ENCODE measurements at regions not wholly inside any gene's neighbourhood (a gene's known extent, or its start where the extent isn't known, plus 50 kb on each side); places are given as distances from the start of the nearest gene placed in this dataset.

DNA sequence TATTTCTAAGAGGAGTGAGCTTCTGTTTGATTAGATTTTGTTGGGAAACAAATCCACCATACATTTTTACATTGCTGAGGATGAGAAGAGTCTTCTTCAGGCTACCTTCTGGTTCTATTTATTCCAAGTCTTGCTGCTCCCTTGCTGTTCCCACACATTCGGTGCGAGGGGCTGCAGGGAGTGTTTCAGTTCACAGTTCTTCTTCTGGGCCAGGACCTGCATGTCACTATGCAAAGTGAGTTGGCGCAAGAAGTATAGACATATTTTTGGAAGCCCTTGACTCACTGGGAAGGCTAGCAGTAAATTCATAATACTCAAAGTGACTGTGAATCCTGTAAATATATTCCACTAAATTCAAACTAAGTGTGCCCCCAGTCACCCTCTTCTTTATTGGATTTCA lies 657.9 kb downstream of the TAF11L14 start:
- Histone ChIP-seq H2BK120ac (replicated peaks; ENCODE audit: low read depth, low read length) (no peak overlapping the region), H4K91ac (replicated peaks; ENCODE audit: insufficient read length, low read length) (no peak overlapping the region), H3K4me3 (ENCODE audit: extremely low read depth in 1 of 4, insufficient read depth in 2 of 4, low read depth in 3 of 4, low read length in 4 of 4) (no peak overlapping the region), H3K27ac (ENCODE audit: low read depth, low read length) (no peak overlapping the region), H3K18ac (ENCODE audit: extremely low read depth, low read length) (no peak overlapping the region), H3K79me1 (ENCODE audit: low read depth, low read length) (no peaks in the 10 kb centered on the region), H3K9me3 (ENCODE audit: insufficient read depth in 2 of 2, low read depth in 1 of 2, low read length in 1 of 2) (no peaks in the 10 kb centered on the region), H4K5ac (ENCODE audit: insufficient read length, low read depth, low read length) (no peak overlapping the region), H2BK12ac (ENCODE audit: low read depth, low read length) (no peak overlapping the region), H3K23ac (ENCODE audit: insufficient read length) (no peak overlapping the region), H3K4ac (replicated peaks; ENCODE audit: insufficient read length, low read depth, low read length) (no peak overlapping the region), H2AK5ac (ENCODE audit: low read depth, low read length) (no peak overlapping the region), H2BK5ac (ENCODE audit: low read depth, low read length) (no peak overlapping the region), H3K36me3 (ENCODE audit: control insufficient read depth in 2 of 4, insufficient read depth in 4 of 4, low read length in 3 of 4) (no peaks in the 10 kb centered on the region), H3K56ac (replicated peaks; ENCODE audit: insufficient read length, low read depth, low read length) (no peak overlapping the region), H3K14ac (ENCODE audit: insufficient read length) (no peak overlapping the region), H2BK20ac (ENCODE audit: low read length) (no peak overlapping the region), H4K8ac (ENCODE audit: extremely low read depth, insufficient read depth, low read length) (no peak overlapping the region), H2AFZ (ENCODE audit: low read length) (no peak overlapping the region), H3K9ac (replicated peaks in 1 of 4; ENCODE audit: extremely low read depth in 1 of 4, low read depth in 3 of 4, low read length in 3 of 4) (no peak overlapping the region), H3K4me2 (ENCODE audit: insufficient read depth in 1 of 2, low read depth in 2 of 2, low read length in 2 of 2) (no peak overlapping the region), H2BK15ac (ENCODE audit: low read length) (no peak overlapping the region), H3K23me2 (ENCODE audit: low read depth, low read length) (no peaks in the 10 kb centered on the region), H3K27me3 (replicated peaks in 1 of 4; ENCODE audit: control insufficient read depth in 3 of 4, extremely low read depth in 1 of 4, insufficient read depth in 3 of 4, low read length in 3 of 4) (no peaks in the 10 kb centered on the region), H3K79me2 (ENCODE audit: control insufficient read depth in 1 of 2, insufficient read depth in 2 of 2, low read length in 2 of 2) (no peaks in the 10 kb centered on the region), H3K4me1 (replicated peaks in 1 of 4; ENCODE audit: control insufficient read depth in 3 of 4, insufficient read depth in 4 of 4, low read length in 3 of 4) (no peaks in the 10 kb centered on the region), H4K20me1 (replicated peaks in 1 of 2; ENCODE audit: control insufficient read depth in 1 of 2, insufficient read depth in 2 of 2, low read length in 2 of 2) (no peaks in the 10 kb centered on the region)
- FAIRE-seq (no peak), DNase-seq (ENCODE audit: low read depth in 1 of 2, low spot score in 2 of 2) (no peak)
- ChIA-PET CTCF (ENCODE audit: partially characterized antibody) (interaction anchor here (1.4 kb wide), 1 partner anchor 11 kb away, joined by 5 read pairs; no protein-coding TSS in a partner anchor), POLR2A (ENCODE audit: partially characterized antibody) (no interaction called here)
- WGBS, 2 experiments (ENCODE audit: extremely low coverage in 1 of 2, insufficient coverage in 1 of 2, insufficient read length in 1 of 2, insufficient replicate concordance in 2 of 2, low coverage in 1 of 2, low lambda C conversion rate in 2 of 2, missing lambda C conversion rate in 1 of 2) = 88% methylated on average over 3 of the region's 3 CpGs; no CpG with 5 or more reads in 1 of the 2 experiments
- TF ChIP-seq KDM1A (IDR thresholded peaks at IDR 0.05; ENCODE audit: borderline replicate concordance, low read length) = no peak
- TF ChIP-seq KDM4A (IDR thresholded peaks at IDR 0.05; ENCODE audit: low read depth, low read length, severe bottlenecking) = no peak
- no peak for TF ChIP-seq CHD2 (IDR thresholded peaks at IDR 0.05; ENCODE audit: low read length)
- TF ChIP-seq GTF2F1 (IDR thresholded peaks at IDR 0.05; ENCODE audit: borderline replicate concordance, low read depth, low read length) = no peak
- no peak for TF ChIP-seq MAFK (IDR thresholded peaks at IDR 0.05; ENCODE audit: low read depth, low read length)
- TF ChIP-seq NANOG (IDR thresholded peaks at IDR 0.05; ENCODE audit: insufficient read depth, low read depth, low read length, poor library complexity, severe bottlenecking) = no peak
- TF ChIP-seq TBP (IDR thresholded peaks at IDR 0.05; ENCODE audit: low read depth, low read length) = no peak
- no peak for TF ChIP-seq BRCA1 (IDR thresholded peaks at IDR 0.05; ENCODE audit: low read depth, low read length)
- TF ChIP-seq, protein P1, sequence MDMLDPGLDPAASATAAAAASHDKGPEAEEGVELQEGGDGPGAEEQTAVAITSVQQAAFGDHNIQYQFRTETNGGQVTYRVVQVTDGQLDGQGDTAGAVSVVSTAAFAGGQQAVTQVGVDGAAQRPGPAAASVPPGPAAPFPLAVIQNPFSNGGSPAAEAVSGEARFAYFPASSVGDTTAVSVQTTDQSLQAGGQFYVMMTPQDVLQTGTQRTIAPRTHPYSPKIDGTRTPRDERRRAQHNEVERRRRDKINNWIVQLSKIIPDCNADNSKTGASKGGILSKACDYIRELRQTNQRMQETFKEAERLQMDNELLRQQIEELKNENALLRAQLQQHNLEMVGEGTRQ (IDR thresholded peaks at IDR 0.05; ENCODE audit: low read length) = no peak
- no peak for TF ChIP-seq KDM5A (IDR thresholded peaks at IDR 0.05; ENCODE audit: low read length)
- TF ChIP-seq CBX5 (IDR thresholded peaks at IDR 0.05; ENCODE audit: low read depth, low read length) = no peak
- no peak for TF ChIP-seq RBBP5 (IDR thresholded peaks at IDR 0.05; ENCODE audit: borderline replicate concordance, low read depth, low read length)
- TF ChIP-seq SUZ12 (IDR thresholded peaks at IDR 0.05; ENCODE audit: low read length) = no peak
- no peak for TF ChIP-seq EZH2 (IDR thresholded peaks at IDR 0.05; ENCODE audit: low read depth, low read length, severe bottlenecking)

All from H1 (cell line).